ENCODE measurements at regions not wholly inside any gene's neighbourhood (a gene's known extent, or its start where the extent isn't known, plus 50 kb on each side); places are given as distances from the start of the nearest gene placed in this dataset.

DNA sequence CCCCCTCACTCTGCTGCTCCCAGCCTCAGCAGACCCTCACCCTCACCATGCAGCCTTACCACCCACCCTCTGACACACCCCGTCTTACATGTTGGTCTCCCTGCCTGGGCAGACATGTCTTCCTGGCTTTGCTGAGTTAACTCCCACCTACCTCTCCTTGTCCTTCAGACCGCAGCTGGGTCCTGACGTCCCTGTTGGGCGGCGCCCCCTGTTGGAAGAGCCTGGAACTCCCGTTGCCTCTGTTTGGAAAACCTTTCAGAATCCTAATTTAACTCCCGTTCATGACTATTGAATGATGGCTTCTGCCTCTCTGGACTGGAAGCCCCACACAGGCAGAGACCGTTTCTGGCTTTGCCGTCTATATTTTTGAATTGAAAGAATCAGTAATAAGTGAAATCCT, 245.1 kb downstream of the MYLK4 start:
- DNase-seq (ENCODE audit: low read depth in 2 of 2, low spot score in 1 of 2), result no peak

DNA sequence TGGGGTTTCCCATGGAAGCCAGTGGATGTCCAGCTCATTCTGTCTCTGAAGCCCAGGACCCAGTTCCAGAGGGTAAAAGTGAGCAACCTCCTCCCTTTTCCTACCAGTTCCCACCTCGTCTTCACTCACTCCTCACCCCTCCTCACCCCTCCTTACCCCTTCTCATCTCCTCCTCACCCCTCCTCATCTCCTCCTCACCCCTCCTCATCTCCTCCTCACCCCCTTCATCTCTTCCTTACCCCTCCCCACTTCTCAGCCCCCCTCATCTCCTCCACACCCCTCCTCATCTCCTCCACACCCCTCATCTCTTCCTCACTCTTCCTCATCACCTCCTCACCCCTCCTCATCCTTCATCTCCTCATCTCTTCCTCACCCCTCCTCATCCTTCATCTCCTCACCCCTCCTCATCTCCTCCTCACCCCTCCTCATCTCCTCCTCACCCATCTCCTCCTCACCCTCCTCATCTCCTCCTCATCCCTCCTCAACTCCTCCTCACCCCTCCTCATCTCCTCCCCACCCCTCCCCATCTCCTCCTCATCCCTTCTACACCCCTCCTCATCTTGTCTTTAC, 246.1 kb downstream of the MYLK4 start:
- DNase-seq (ENCODE audit: low read depth in 2 of 2, low spot score in 1 of 2), result no peak

DNA sequence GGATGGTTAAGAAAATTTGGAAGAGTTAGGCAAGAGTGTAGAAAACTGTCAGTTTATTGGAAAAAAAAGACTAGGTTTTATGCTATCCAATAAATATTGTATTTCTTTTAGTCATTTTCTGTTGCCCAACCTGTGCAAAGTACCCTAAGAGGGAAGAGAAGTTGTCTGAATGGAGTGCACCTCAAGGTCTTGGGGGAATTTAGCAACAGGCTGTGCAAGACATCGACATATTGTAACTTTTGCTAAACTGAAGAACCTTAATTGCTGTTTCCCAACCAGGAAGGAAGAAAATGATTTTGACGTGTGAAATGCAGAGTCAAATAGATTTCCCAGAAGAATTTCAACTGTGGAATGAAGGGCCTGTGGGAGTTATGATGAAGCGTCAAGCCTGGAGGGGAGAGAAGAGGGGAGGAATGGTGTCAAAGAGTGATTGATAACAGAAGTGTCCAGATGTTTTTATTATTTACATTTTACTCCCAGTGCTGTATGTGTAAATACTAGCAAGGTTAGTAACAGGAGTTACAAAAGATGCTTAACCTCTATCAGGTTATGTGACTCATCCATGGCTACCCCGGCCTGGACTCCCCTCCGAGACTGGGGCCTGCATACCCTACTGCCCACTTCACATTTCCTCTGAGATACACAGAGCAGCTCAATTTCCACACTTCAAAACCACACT, 246.8 kb downstream of the MYLK4 start:
- DNase-seq (ENCODE audit: low read depth in 2 of 2, low spot score in 1 of 2), result no peak

DNA sequence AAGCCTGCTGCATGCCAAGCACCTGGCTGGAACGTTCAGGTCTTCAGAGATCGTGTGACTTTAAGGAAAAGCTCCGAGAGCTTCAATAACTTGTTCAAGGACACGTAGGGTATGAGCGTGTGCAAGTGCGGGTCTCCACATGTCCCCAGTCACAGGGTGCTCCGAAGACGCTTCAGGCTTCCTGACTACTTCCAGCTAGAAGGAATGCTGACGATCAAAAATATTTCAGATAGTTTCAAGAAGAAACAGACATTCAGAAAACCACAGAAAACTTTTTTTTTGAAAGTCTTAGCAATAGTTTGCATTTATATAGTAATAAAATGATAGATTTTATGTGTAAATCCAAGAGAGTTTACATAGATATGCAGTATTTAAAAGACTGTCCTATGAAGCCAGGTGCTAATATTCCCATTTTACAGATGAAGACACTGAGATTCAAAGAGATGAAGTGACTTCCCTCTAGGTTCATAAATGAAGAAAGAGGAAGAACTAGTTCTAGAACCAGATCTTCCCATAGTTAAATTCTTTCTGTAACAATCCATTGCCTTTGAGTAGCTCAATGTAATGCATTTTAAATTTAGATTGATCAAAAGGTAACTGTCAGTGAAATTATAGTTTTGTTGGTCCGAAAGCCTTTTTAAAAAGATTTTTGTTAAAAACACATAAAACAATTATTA, 247.6 kb downstream of the MYLK4 start:
- no peak for DNase-seq (ENCODE audit: low read depth in 2 of 2, low spot score in 1 of 2)

DNA sequence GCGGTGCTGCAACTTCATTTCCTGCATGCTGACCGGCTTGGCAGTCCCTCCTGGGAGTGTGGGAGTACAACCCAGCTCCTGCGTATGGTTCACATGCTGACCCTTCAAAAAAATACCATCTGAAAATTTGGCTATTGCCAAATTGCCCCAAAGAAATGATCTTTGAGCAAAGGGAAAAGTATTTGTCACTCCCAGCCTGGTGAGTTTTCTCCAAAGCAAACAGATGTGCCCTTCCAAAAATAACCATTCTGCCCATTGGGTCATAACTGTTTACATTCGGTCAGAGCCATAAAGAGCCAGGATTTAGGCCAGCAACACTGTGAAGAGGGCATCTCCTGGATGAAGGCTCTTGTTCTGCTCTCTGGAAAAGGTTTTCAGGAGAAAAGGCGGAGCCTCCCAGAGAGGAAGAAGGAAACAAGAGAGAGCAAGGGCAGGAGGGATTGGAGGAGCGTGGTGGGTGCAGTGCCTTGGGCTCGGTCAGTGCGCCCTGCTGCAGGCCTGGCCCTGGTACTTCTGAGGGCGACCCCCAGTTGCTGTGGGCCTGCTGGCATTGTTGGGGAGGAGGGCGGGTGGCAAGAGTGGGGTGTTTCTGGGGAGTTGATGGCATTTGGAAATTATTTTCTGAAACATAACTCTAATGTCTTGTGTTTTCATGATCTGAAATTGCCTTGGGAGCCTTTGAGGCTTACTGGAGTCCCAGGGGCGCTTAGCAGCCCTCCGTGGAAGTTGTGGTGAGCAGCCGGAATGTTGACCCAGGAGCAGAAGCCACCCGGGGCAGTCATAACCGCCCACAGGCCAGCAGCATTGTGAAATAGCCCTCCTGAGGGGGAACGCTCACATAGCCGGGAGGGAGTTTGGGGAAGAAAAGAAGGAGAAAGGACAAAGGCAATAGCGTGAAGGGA, 248.4 kb downstream of the MYLK4 start:
- DNase-seq (ENCODE audit: low read depth in 2 of 2, low spot score in 1 of 2), result no peak

DNA sequence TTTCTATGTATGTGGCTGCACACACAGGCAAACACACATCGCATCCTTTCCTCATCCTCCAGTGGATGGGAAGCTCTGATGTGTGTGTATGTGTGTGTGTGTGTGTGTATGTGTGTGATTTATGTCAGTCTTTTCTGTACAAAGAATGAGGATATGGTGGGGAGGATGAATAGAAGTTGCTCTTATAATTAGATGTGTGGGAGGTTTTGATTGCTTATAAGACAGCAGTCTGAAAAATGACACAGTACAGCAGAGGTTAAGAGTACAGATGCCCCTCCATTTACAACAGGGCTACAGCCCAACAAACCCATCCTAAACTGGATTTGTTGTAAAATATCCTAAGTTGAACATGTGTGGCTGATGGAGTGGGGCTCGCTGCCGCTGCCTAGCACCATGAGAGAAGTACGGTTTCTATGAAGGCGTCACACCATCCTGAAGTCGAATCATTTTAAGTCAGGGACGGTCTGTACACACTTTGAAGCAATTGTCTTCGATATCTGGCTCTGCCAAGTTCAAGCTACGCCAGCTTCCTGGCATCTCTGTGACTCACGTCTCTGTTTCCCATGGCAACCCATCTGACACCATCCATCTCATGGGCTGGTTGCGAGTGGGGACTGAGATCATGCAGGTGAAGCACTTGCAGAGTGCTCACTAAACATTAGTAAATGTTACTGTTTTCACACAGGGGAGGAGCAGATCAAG, 252.6 kb downstream of the MYLK4 start:
- no peak for DNase-seq (ENCODE audit: low read depth in 2 of 2, low spot score in 1 of 2)

DNA sequence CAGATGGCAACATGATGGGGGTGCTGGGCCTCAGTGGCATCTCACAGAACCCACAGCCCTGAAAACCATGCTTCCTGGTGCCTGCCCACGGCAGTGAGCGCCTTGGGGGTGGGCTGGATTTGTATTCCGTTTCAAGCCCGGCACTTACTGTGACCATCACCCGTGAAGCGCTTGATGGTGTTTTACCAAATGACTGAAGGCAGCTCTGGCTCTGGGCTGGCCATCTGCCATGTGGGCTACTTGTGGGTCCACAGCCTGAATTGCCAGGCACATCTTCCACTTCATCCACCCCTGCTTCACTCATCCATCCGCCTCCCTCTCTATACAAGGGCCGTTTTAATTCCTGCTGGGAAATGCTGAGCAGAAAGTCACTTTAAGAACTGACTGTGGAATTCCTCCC, 250.9 kb upstream of the GMDS start:
- no peak for DNase-seq (ENCODE audit: low read depth in 2 of 2, low spot score in 1 of 2)

DNA sequence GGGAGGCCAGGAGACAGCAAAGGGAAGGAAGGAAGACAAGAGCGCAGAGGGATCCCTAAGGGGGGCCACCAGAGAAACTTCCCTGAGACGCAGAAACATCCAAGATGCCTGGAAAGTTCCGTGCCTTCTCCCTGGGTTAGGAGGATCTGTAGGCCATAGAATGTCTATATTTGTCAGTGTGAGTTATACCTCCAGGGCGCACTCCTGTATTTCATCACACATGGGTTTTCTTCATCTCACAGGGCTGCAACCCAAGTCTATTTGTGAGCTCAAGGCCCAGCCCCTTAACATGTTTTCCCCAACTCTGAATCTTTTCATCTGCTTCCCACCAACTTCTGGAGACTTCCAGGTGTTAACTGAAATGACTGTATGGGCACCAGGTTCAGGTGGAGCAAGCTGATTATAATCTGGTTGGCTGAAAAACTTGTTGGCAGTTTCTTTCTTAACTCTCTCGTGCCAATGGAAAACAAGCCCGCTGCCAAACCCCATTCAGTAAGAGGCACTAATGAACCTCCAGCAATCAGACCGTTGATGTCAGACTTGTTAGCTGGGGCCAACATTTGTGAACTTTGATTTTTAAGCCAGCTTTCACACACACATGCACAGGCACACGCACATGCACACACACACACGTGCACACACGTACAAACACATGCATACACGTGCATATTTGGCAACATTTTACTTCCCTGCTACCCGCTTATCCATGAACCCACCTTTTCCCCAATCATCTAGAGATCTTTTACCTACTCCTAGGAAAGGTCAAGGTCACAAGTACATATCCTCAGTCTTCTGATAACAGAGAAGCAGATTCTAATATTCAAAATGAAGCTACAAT, 247.5 kb upstream of the GMDS start:
- no peak for DNase-seq (ENCODE audit: low read depth in 2 of 2, low spot score in 1 of 2)

DNA sequence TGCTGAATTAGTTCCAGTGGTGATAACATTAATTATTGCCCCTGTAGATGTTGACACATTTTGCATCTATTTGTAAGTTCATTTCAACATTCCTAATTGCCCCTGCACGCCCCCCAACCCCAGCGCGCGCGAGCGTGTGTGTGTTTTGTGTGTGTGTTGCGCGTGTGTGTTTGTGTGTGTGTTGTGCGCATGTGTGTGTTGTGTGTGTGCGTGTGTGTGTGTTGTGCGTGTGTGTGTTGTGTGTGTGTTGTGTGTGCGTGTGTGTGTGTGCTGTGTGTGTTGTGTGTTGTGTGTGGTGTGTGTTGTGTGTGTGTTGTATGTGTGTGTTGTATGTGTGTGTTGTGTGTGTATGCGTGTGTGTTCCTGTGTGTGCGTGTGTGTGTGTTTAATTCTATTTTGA, 245.7 kb upstream of the GMDS start:
- DNase-seq (ENCODE audit: low read depth in 2 of 2, low spot score in 1 of 2), result no peak

DNA sequence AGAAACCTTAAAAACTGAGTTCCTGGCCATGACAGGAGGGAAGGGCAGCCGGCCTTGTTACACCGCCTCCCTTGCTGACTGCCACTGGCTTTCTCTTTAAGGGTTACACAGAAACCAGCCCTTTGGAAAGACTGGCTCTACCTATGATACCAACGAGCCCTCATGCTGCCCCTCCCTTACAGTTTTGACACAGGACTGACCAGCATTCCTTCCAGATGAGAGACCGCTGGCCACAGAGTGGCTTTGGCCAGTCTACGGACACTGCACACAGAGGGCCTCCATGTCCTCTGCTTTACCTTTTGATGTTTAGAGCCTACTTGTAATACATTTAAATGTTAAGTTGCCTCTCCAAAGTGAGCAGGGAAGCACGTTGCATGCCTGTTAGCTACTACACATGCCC, 243.2 kb upstream of the GMDS start:
- no peak for DNase-seq (ENCODE audit: low read depth in 2 of 2, low spot score in 1 of 2)

DNA sequence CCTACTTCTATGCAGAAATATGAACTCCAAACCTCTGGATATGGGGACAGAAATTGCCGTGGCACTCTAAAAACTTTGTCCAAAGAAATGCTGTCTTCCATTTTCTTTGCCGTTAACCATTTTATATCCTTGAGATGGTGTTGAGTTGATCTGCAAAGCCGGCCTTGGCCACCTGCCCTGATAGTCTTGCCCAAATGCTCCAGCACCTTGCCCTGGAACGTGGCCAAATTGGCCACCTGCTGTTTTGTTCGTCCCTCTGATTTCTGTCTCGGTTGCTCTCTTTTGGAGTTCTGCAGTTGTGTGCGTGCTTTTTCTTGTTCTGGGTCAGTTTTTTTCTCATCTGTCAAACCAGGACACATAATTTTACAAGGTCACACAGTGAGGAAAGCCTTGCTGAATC, 239.7 kb upstream of the GMDS start:
- DNase-seq (ENCODE audit: low read depth in 2 of 2, low spot score in 1 of 2), result no peak

DNA sequence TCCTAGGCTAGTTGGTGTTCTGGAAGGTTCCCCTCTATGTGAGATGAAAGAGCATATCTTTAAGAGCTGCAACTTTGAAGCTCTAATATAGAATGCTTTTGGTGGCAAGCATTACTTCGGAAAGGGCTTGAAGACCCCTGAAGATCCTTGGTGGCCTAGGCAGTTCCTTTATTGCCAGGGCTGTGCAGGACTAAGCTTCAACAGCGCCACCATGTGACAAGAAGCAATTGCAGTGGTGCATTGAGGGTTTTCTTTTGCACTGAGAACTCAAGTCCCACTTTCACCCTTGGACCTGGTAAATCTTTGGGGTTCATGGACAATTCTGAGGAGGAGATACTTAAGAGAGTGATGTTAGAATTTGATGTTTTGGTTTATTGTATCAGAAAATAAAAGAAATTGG, 237.4 kb upstream of the GMDS start:
- no peak for DNase-seq (ENCODE audit: low read depth in 2 of 2, low spot score in 1 of 2)

DNA sequence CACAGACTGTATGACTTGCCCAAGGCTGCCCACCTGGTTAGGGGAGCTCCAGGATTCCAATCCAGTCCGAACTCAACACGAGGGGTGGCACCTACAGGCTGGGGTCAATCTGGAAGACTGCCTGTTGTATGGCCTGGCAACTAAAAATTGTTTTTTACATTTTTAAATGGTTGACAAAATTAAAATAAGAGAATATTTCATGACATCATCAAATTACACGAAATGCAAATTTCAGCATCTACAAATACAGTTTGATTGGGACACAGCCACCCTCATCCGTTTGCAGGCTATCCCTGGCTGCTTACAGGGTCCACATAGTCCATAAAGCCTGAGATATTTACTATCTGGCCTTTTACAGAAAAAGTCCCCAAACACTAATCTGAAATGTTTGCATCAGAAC, 235.9 kb upstream of the GMDS start:
- DNase-seq (ENCODE audit: low read depth in 2 of 2, low spot score in 1 of 2), result no peak

DNA sequence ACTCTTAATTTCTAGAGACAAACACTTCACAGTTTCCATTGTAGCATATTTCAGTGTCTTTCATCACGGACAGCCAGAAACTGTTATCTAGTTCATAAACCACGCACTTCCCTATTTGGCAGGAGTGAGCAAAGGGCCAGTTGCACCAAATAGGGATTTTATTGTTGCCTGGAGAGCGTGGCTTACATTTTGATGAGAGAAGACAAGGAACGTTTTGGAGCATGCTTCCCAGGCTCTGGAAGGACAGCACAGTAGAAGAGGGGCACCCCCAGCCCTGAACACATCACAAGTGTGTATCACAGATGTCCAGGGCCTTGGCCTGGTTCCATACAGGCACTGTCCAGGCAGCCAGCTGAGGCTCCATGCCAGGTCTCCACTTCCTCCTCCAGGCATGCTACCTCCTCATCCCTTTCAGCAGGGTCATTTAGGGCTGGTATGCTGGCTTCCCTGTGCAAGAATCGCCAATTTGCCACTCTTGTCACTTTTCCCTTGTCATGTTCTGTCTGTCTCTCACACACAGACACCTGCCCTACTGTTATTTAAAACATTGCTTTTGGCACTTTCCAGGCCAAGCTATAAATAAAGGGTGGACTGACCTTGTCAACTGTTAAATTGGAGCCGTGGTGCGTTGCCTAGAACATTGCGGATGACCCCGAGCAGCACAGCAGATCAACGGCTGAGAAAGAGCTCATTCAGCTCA, 235.0 kb upstream of the GMDS start:
- DNase-seq (ENCODE audit: low read depth in 2 of 2, low spot score in 1 of 2), result no peak

DNA sequence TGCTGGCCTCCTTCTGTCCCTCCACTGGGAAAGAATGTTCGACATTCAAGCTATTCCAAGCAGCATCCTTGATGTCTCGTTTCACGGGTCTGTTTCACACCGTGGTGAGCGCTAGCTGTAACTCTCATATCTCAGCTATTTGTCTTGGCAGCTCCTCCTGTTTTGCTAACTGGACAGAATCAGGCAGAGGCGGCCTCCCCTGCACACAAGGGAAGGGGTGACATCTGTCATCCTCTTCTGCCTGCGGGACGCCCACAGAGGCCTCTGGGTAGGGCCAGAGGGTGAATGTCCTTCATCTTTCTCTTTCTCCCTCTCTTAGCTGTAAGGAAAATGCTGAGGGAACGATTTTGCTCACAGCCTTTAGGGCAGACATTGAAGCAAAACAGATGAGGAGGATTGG, 232.8 kb upstream of the GMDS start:
- no peak for DNase-seq (ENCODE audit: low read depth in 2 of 2, low spot score in 1 of 2)

DNA sequence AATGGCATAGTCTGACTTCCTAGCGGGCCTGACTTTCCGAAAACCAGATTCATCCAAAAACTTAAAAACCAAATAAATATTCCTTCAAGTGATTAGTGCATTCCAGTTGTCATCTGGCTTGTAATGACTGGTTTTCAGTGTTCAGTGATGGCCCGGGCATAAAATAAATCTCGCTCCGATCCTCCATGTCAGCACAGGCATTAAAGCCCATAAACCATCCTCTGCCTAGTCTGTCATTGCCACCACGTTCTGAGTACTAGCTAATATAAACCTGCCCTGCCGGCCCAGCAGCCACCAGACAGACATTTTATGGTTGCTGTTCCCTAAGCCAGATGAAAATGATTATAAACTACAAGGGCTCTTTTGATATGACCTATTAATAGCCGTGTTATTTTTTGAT, 232.3 kb upstream of the GMDS start:
- DNase-seq (ENCODE audit: low read depth in 2 of 2, low spot score in 1 of 2), result no peak

DNA sequence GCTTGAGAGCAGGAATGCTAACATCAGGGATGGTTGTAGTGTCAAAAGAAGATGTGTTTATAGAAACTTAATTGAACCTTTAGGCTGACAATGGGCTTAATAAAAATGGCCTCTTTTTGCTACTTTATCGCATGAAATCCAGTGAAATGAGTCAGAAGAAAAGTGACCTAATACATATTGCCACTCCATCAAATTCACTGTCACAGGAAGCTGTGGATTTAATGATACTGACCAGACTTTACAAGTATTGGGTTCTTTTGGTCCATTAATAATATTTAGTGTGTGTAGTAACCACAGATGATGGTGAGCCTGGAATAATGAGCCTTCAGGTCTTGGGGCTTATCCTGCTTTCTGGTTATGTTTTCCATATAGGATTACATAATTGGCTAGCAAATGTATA, 231.8 kb upstream of the GMDS start:
- DNase-seq (ENCODE audit: low read depth in 2 of 2, low spot score in 1 of 2), result no peak

DNA sequence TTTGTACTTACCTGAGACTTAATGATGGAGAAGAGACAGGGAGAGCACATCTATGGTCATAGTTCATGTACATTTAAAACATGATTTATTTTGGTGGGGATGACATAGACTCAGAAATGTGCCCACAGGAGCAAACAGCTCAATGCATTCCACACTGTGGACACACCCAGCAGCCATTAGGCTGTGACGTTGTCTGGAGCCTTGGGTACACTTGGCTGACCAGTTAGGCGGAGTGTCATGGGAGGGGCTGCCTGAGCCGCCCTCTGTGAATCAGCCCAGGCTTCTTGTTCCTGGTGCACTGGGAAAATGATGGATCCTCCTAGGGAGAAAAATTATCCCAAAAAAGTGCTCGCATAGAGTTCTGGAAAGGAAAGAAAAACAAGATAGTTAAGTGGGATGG, 231.0 kb upstream of the GMDS start:
- no peak for DNase-seq (ENCODE audit: low read depth in 2 of 2, low spot score in 1 of 2)

DNA sequence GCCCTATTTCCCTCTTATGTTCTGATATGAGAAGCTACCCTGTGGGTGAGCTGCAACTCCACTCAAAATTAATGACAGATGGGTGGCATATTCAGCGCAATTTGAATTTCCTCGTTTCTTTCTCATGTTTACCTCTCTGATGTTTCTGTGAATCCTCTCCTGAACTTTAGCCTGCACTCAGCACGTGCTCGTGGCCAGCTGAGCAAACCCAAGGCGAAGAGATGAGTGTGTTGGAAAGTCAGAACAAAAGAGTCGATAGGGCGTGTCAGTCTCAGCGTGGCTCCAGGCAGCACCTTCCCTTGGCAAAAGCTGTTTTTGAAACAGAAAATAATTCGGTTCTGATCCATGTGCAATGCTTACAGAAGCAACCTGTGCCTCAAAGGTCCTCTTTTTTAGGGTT, 226.1 kb upstream of the GMDS start:
- no peak for DNase-seq (ENCODE audit: low read depth in 2 of 2, low spot score in 1 of 2)

DNA sequence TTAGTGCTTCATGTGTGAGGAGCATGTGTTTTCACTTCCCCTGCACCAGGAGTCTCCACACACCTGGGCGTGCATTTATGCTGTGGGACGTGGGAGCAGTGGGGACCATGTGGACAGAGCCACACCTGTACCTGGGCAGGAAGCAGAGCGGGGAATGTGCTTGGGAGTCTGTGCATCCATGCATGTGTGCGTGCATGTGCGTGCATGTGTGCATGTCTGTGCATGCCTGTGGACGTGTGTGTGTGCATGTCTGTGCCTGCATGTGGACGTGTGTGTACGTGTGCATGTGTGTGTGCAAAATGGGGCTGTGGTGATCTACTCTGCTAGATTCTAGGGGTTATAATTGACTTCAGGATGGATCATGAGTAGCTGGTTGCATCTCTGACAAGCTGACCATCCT, 224.0 kb upstream of the GMDS start:
- DNase-seq (ENCODE audit: low read depth in 2 of 2, low spot score in 1 of 2), result no peak
